ENCODE measurements at regions not wholly inside any gene's neighbourhood (a gene's known extent, or its start where the extent isn't known, plus 50 kb on each side); places are given as distances from the start of the nearest gene placed in this dataset.

GRCh38 chr6:1545654-1546053 is 64.1 kb upstream of the FOXC1 start:
- in situ Hi-C loops (cut with HindIII; ENCODE audit: low pct_unique_long_range_greater_than_20kb, low sequenced_read_pairs) = no loop called here
- ChIA-PET CTCF (no interaction called here), POLR2A (no interaction called here)
- BruUV-seq (replicated peaks) = no TSS peak
- no peaks in the 10 kb centered on the region for H3K9me3 ChIP-seq (ENCODE audit: control insufficient read depth, insufficient read depth, low read depth, low read length)
- no peak overlapping the region for H3K4me3 ChIP-seq (ENCODE audit: low read depth in 2 of 2, low read length in 2 of 2)
- intact Hi-C loops (cut with micrococcal nuclease; ENCODE audit: unreplicated experiment) = no loop called here
- H3K4me1 ChIP-seq (ENCODE audit: control insufficient read depth, insufficient read depth, low read length) = no peaks in the 10 kb centered on the region
- no peak overlapping the region for H3K27ac ChIP-seq (ENCODE audit: low read length)
- H3K27me3 ChIP-seq (ENCODE audit: control insufficient read depth, insufficient read depth, low read length) = no peaks in the 10 kb centered on the region; the same call in 1 of the 2 replicates
- H3K36me3 ChIP-seq (ENCODE audit: control insufficient read depth, insufficient read depth, low read length) = no peaks in the 10 kb centered on the region
- no peak for DNase-seq (ENCODE audit: low read depth, low spot score)
- ATAC-seq = no peak
- TF ChIP-seq TCF7L2 (IDR thresholded peaks at IDR 0.05; ENCODE audit: low read depth, low read length) (no peak), POLR2AphosphoS5 (IDR thresholded peaks at IDR 0.05; ENCODE audit: low read depth, low read length) (no peak), CTCF (IDR thresholded peaks at IDR 0.05) (no peak), SIN3A (IDR thresholded peaks at IDR 0.05; ENCODE audit: borderline replicate concordance, insufficient read depth, low read depth, low read length) (no peak)
- TF ChIP-seq, protein P1, sequence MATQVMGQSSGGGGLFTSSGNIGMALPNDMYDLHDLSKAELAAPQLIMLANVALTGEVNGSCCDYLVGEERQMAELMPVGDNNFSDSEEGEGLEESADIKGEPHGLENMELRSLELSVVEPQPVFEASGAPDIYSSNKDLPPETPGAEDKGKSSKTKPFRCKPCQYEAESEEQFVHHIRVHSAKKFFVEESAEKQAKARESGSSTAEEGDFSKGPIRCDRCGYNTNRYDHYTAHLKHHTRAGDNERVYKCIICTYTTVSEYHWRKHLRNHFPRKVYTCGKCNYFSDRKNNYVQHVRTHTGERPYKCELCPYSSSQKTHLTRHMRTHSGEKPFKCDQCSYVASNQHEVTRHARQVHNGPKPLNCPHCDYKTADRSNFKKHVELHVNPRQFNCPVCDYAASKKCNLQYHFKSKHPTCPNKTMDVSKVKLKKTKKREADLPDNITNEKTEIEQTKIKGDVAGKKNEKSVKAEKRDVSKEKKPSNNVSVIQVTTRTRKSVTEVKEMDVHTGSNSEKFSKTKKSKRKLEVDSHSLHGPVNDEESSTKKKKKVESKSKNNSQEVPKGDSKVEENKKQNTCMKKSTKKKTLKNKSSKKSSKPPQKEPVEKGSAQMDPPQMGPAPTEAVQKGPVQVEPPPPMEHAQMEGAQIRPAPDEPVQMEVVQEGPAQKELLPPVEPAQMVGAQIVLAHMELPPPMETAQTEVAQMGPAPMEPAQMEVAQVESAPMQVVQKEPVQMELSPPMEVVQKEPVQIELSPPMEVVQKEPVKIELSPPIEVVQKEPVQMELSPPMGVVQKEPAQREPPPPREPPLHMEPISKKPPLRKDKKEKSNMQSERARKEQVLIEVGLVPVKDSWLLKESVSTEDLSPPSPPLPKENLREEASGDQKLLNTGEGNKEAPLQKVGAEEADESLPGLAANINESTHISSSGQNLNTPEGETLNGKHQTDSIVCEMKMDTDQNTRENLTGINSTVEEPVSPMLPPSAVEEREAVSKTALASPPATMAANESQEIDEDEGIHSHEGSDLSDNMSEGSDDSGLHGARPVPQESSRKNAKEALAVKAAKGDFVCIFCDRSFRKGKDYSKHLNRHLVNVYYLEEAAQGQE (IDR thresholded peaks at IDR 0.05; ENCODE audit: insufficient read depth in 1 of 2, low read depth in 2 of 2, low read length in 1 of 2) = no peak

DNA sequence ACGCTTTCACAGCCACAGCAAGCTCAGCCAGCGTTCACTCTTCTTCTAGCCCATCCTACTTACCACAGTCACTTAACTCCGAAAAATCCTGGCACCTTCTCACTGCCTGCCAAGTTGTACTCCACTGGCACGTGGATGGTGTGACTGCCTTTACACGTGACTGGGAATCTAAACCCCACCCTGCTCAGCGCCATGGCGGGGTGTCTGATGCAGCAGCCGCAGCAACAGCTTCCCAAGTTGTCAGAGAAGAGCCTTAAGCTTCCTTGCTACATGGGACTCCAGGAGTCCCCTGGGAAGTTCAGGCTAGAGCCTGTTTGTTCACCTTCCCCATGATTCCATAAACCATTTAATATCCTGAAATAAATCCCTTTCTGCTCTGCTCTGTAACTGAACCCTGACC is 61.9 kb upstream of the FOXC1 start:
- Histone ChIP-seq H3K4me1 (ENCODE audit: control insufficient read depth, insufficient read depth, low read length) (no peaks in the 10 kb centered on the region), H3K4me3 (ENCODE audit: low read depth in 2 of 2, low read length in 2 of 2) (no peak overlapping the region), H3K27me3 (ENCODE audit: control insufficient read depth, insufficient read depth, low read length) (no peaks in the 10 kb centered on the region), H3K27ac (ENCODE audit: low read length) (no peak overlapping the region), H3K9me3 (ENCODE audit: control insufficient read depth, insufficient read depth, low read depth, low read length) (no peaks in the 10 kb centered on the region), H3K36me3 (ENCODE audit: control insufficient read depth, insufficient read depth, low read length) (no peaks in the 10 kb centered on the region)
- POLR2A ChIA-PET = no interaction called here
- intact Hi-C loops (cut with micrococcal nuclease; ENCODE audit: unreplicated experiment) = no loop called here
- CTCF ChIA-PET = no interaction called here
- in situ Hi-C loops (cut with HindIII; ENCODE audit: low pct_unique_long_range_greater_than_20kb, low sequenced_read_pairs) = no loop called here
- ATAC-seq (no peak), DNase-seq (ENCODE audit: low read depth, low spot score) (no peak)
- BruUV-seq (replicated peaks) = no TSS peak
- TF ChIP-seq TCF7L2 (IDR thresholded peaks at IDR 0.05; ENCODE audit: low read depth, low read length) (no peak), POLR2AphosphoS5 (IDR thresholded peaks at IDR 0.05; ENCODE audit: low read depth, low read length) (no peak), SIN3A (IDR thresholded peaks at IDR 0.05; ENCODE audit: borderline replicate concordance, insufficient read depth, low read depth, low read length) (no peak), CTCF (IDR thresholded peaks at IDR 0.05) (no peak)
- TF ChIP-seq, protein P1 (IDR thresholded peaks at IDR 0.05; ENCODE audit: insufficient read depth in 1 of 2, low read depth in 2 of 2, low read length in 1 of 2) = no peak
